AG10803 (cell line): ENCODE measurements at regions not wholly inside any gene's neighbourhood (a gene's known extent, or its start where the extent isn't known, plus 50 kb on each side); places are given as distances from the start of the nearest gene placed in this dataset.
"Not testable (repeated sequence)": the region's sequence is repeated elsewhere in the genome, so short reads cannot be mapped to it uniquely, and the experiment has no call there.

ENCODE experiments used
- DNase-seq: peaks from one replicate; pipeline ENCODE4 v3.0.0; 2010; ENCODE audit warnings: low read depth
- H3K4me3 ChIP-seq: 2 replicates; pipeline ENCODE4 v1.5.1; 2011; ENCODE audit warnings: mild to moderate bottlenecking, low read length, control low read depth
- TF ChIP-seq, protein P1 (sequence below): conservative IDR thresholded peaks from 2 replicates; pipeline ENCODE4 v1.5.1; 2011; ENCODE audit warnings: mild to moderate bottlenecking, low read length, control low read depth, inconsistent platforms

DNA sequence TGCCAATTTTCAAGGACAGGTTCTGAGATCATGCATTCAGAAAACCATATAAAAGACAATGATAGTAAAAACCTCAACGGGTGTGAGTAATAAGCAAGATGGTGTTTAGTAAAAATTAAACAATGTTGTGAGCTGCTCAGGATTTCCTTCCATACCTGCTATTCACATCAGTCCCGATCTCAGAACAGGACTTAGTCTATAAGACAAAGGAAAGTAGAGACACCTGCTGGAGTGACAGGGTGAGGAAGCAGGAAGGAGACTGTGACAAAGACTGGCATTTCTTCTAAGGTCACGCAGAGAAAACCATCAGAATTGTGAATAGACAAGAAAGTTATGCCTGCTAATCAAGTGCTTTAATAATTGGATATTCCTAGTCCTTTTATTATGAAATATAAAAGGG, 648.0 kb downstream of the DACH1 start:
- no peak for DNase-seq
- TF ChIP-seq, protein P1, sequence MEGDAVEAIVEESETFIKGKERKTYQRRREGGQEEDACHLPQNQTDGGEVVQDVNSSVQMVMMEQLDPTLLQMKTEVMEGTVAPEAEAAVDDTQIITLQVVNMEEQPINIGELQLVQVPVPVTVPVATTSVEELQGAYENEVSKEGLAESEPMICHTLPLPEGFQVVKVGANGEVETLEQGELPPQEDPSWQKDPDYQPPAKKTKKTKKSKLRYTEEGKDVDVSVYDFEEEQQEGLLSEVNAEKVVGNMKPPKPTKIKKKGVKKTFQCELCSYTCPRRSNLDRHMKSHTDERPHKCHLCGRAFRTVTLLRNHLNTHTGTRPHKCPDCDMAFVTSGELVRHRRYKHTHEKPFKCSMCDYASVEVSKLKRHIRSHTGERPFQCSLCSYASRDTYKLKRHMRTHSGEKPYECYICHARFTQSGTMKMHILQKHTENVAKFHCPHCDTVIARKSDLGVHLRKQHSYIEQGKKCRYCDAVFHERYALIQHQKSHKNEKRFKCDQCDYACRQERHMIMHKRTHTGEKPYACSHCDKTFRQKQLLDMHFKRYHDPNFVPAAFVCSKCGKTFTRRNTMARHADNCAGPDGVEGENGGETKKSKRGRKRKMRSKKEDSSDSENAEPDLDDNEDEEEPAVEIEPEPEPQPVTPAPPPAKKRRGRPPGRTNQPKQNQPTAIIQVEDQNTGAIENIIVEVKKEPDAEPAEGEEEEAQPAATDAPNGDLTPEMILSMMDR = no peak
- no peak overlapping the region for H3K4me3 ChIP-seq

DNA sequence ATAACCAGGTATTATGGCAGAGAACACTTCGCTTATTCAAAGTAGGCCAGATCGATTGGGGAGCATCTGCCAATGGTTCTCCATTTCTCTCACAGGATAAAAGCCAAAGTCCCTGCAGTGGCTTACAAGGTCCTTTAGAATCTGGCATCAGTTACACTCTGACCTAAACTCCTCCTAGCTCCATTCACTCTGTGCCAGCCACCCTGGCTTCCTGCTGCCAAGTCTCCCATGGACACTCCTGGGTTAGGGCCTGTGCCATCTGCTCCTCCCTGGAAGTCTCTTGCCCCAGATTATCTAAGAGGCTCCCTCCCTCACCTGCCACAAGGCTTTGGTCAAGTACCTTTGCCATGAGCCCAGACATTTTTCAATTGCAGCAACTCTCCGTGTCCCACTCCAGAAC, 649.2 kb downstream of the DACH1 start:
- TF ChIP-seq, protein P1 = no peak
- DNase-seq = no peak
- no peak overlapping the region for H3K4me3 ChIP-seq

DNA sequence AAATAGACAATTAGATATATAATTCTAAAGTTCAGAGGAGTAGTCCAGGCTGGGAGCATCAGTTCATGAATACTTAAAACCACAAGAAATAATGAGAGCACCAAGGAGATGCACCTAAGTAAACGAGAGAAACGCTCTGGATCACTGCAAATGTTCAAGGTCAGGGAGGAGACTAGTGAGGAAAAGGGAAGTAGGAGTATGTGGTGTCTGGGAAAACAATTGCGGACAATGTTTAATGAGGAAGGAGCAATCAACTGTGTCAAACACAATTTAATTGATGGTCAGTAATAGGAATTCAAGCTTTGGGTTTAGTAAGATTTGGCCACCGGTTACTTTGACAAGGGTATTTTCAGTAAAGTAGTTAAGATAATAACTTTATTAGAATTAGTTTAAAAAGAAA, 652.2 kb downstream of the DACH1 start:
- TF ChIP-seq, protein P1 = no peak
- no peak for DNase-seq
- H3K4me3 ChIP-seq = no peak overlapping the region

DNA sequence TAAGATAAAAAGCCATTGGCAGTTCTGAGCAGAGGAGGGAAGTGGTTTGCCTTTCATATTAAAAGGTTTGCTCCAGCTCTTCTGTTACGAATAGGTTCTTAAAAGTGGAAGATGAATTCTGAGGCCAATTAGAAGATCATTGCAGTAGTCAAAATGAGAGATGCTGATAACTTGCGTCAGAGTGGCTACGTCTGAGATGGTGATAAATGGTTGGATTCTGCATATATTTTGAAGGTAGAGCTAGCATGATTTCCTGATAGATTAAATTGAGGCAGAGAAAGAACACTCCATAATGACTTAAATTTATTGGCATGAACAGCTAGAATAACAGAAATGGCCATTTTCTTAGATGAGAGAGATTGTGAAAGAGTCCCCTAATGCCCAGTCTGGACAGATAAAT, 652.6 kb downstream of the DACH1 start:
- H3K4me3 ChIP-seq = no peak overlapping the region
- TF ChIP-seq, protein P1 = no peak
- DNase-seq = no peak

DNA sequence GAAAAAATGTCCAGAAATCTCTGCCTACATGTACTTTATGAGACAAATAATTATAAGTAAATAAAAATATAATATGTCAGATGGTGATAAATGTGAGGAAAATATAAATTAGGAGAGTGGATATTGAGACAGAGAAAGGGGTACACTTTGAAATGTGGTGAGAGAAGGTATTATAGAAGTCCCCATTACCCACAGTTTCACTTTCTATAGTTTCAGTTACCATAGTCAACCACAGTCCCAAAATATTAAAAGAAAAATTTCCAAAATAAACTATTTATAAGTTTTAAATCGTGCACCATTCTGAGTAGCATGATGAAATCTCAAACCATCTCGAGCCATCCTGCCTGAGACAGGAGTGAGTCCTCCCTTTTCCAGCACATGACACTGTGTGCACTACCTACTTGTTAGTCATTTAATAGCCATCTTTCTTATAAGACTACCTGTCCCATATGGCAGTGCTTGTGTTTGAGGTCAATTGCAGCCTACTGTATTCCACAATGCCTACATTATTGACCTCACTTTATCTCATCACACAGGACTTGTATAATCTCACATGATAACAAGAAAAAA, 653.7 kb downstream of the DACH1 start:
- DNase-seq = no peak
- TF ChIP-seq, protein P1 = no peak

DNA sequence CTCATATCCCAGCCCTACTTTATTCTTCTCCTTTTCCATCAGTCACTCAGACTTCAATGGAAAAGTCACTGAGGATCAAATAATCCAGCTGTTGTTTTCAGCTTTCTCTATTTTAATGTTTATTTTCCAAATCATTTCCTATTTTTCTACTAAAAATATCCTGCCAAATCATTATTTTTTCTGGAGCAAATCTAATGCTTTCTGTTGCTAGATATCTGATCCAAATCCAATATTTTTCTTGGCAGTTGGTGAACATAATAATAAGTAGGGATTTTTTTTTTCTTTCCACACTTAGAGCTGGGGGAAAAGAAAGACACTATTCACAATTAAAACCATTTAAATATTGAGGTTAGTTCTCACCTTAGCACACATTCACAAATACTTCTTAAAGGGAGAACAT, 656.1 kb downstream of the DACH1 start:
- no peak for DNase-seq

More for the DNA sequence above, 653.7 kb downstream of the DACH1 start:
- H3K4me3 ChIP-seq = no peak overlapping the region

DNA sequence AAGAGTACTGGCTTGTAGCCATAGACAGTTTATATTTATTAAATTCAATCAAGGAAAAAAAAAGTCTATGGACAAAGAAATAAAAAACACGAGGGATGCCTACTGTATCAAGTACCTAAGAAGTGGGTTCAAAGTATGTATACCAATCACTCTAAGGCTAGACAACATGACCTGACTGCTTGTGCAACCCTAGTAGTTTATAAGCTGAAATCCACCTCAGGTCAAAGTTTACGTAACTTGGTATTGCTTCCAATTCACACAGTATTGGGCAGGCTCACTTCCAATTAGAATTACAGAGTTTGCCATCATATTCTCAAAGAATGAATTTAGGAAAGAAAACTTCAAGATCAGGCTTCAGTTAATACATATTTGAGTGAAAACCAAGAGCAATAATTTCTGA, 657.8 kb downstream of the DACH1 start:
- DNase-seq = no peak
- H3K4me3 ChIP-seq = no peak overlapping the region
- TF ChIP-seq, protein P1 = no peak

More for the DNA sequence above, 656.1 kb downstream of the DACH1 start:
- TF ChIP-seq, protein P1 = no peak
- H3K4me3 ChIP-seq = no peak overlapping the region

DNA sequence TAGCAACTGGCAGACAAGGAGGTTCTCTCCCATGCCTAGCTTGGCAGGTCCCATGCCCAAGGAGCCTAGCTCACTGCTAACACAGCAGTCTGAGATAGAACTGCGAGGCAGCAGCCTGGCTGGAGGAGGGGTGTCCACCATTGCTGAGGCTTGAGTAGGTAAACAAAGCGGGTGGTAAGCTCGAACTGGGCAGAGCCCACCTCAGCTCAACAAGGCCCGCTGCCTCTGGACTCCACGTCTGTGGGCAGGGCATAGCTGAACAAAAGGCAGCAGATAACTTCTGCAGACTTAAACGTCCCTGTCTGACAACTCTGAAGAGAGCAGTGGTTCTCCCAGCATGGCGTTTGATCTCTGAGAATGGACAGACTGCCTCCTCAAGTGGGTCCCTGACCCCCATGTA, 682.4 kb downstream of the DACH1 start:
- DNase-seq, H3K4me3 ChIP-seq: not testable (repeated sequence)

DNA sequence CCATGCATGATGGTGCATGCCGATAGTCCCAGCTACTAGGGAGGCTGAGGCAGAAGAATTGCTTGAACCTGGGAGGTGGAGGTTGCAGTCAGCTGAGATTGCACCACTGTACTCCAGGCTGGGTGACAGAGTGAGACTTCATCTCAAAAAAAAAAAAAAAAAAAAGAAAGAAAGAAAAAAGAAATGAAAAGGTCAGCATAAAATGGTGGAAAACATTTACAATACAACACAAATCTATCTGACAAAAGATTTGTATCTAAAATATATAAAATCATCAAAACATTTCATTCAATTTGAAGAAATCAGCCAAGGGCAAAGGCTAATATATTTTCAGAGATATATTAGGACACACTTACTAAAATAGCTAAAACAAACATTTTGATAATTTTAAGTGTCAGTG, 683.7 kb downstream of the DACH1 start:
- not testable (repeated sequence) for H3K4me3 ChIP-seq, DNase-seq
